ENCODE measurements at regions not wholly inside any gene's neighbourhood (a gene's known extent, or its start where the extent isn't known, plus 50 kb on each side); places are given as distances from the start of the nearest gene placed in this dataset.

GRCh38 chr2:12080360-12080759 lies 333.9 kb downstream of the LPIN1 start:
- TF ChIP-seq CTCF (IDR thresholded peaks at IDR 0.05) (no peak), POLR2A (IDR thresholded peaks at IDR 0.05) (no peak)

All from Peyer's patch (tissue), 4 donors.